H1 (cell line): ENCODE measurements at regions not wholly inside any gene's neighbourhood (a gene's known extent, or its start where the extent isn't known, plus 50 kb on each side); places are given as distances from the start of the nearest gene placed in this dataset.
"Not testable (repeated sequence)": the region's sequence is repeated elsewhere in the genome, so short reads cannot be mapped to it uniquely, and the experiment has no call there.

Source experiments
- CTCF ChIA-PET: fragments of 300-600 bp; sonication (Branson Sonifier 250); formaldehyde crosslinking; loops from one replicate; lab custom pipeline; 2021; ENCODE audit not compliant: partially characterized antibody; lab: Charles Lee
- POLR2A ChIA-PET: fragments of 300-600 bp; sonication (Branson Sonifier 250); formaldehyde crosslinking; loops from one replicate; lab custom pipeline; 2021; ENCODE audit warnings: inconsistent platforms; ENCODE audit not compliant: partially characterized antibody; lab: Charles Lee
- DNase-seq, 2 experiments: peaks; one replicate each; pipeline versions ENCODE4 v3.0.0 to v3.0.0-alpha.2; 2010 to 2022; ENCODE audit warnings: low spot score in 2 of 2, low read depth in 1 of 2, mixed read lengths in 1 of 2
- FAIRE-seq: peaks from 2 replicates; lab custom pipeline; 2011; peaks lifted over from hg19 to GRCh38; lab: Jason Lieb, UNC
- H2AFZ ChIP-seq: 2 replicates; pipeline ENCODE4 v1.8.1; 2012; ENCODE audit warnings: low read length, inconsistent platforms
- H2AK5ac ChIP-seq: 2 replicates; pipeline ENCODE4 v1.6.1; 2013; ENCODE audit warnings: low read depth, low read length
- H2BK120ac ChIP-seq: replicated peaks from 2 replicates; pipeline ENCODE3; 2013; ENCODE audit warnings: low read depth, low read length, inconsistent platforms
- H2BK12ac ChIP-seq: 2 replicates; pipeline ENCODE4 v1.6.1; 2013; ENCODE audit warnings: low read depth, low read length
- H2BK15ac ChIP-seq: 2 replicates; pipeline ENCODE4 v1.6.1; 2013; ENCODE audit warnings: low read length
- H2BK20ac ChIP-seq: 2 replicates; pipeline ENCODE4 v1.6.1; 2013; ENCODE audit warnings: low read length
- H2BK5ac ChIP-seq: 2 replicates; pipeline ENCODE4 v1.6.1; 2013; ENCODE audit warnings: low read depth, low read length
- H3K14ac ChIP-seq: 2 replicates; pipeline ENCODE4 v1.6.1; 2013; ENCODE audit warnings: inconsistent platforms; ENCODE audit not compliant: insufficient read length
- H3K18ac ChIP-seq: 2 replicates; pipeline ENCODE4 v1.6.1; 2013; ENCODE audit warnings: low read length; ENCODE audit errors: extremely low read depth
- H3K23ac ChIP-seq: 2 replicates; pipeline ENCODE4 v1.6.1; 2013; ENCODE audit warnings: inconsistent platforms; ENCODE audit not compliant: insufficient read length
- H3K23me2 ChIP-seq: 2 replicates; pipeline ENCODE4 v1.6.1; 2013; ENCODE audit warnings: low read depth, low read length
- H3K27ac ChIP-seq: 2 replicates; pipeline ENCODE4 v1.6.1; 2011; ENCODE audit warnings: low read depth, low read length, inconsistent platforms
- H3K27me3 ChIP-seq, 4 experiments: replicated peaks in 1 of 4; 1 replicate in 1 of 4; 2 replicates in 3 of 4; pipeline versions ENCODE4 v1.6.1 to v1.8.1; 2011 to 2013; ENCODE audit warnings: low read length in 3 of 4, mild to moderate bottlenecking in 3 of 4, inconsistent platforms in 2 of 4, mixed read lengths in 2 of 4, moderate library complexity in 1 of 4; ENCODE audit not compliant: control insufficient read depth in 3 of 4, insufficient read depth in 3 of 4; ENCODE audit errors: extremely low read depth in 1 of 4
- H3K36me3 ChIP-seq, 4 experiments: 2 replicates each; pipeline versions ENCODE4 v1.6.1 to v1.8.1; 2011 to 2013; ENCODE audit warnings: mild to moderate bottlenecking in 4 of 4, low read length in 3 of 4, moderate library complexity in 2 of 4, control low read depth in 1 of 4, inconsistent platforms in 1 of 4; ENCODE audit not compliant: insufficient read depth in 4 of 4, control insufficient read depth in 2 of 4
- H3K4ac ChIP-seq: replicated peaks from 2 replicates; pipeline ENCODE3; 2013; ENCODE audit warnings: low read length, low read depth, mixed read lengths, inconsistent platforms; ENCODE audit not compliant: insufficient read length
- H3K4me1 ChIP-seq, 4 experiments: replicated peaks in 1 of 4; 1 replicate in 1 of 4; 2 replicates in 3 of 4; pipeline versions ENCODE4 v1.6.1 to v1.8.1; 2011 to 2013; ENCODE audit warnings: low read length in 3 of 4, inconsistent platforms in 2 of 4, mixed read lengths in 1 of 4; ENCODE audit not compliant: insufficient read depth in 4 of 4, control insufficient read depth in 3 of 4
- H3K4me2 ChIP-seq, 2 experiments: 2 replicates each; pipeline versions ENCODE4 v1.6.1 to v1.8.1; 2011 to 2013; ENCODE audit warnings: low read depth in 2 of 2, low read length in 2 of 2, control low read depth in 1 of 2, inconsistent platforms in 1 of 2, mild to moderate bottlenecking in 1 of 2; ENCODE audit not compliant: insufficient read depth in 1 of 2
- H3K4me3 ChIP-seq, 4 experiments: fragments of 200-600, 300-600 bp in 1 of 4; sonication (generic), shearing (Covaris generic), sonication (Bioruptor Twin) in 1 of 4; 2 replicates each; pipeline versions ENCODE4 v1.5.1 to v1.8.1; 2011 to 2016; ENCODE audit warnings: low read length in 4 of 4, low read depth in 3 of 4, control low read depth in 2 of 4, inconsistent platforms in 2 of 4, mild to moderate bottlenecking in 2 of 4, mixed read lengths in 1 of 4, moderate library complexity in 1 of 4; ENCODE audit not compliant: insufficient read depth in 2 of 4; ENCODE audit errors: extremely low read depth in 1 of 4
- H3K56ac ChIP-seq: replicated peaks from 2 replicates; pipeline ENCODE3; 2013; ENCODE audit warnings: low read depth, mild to moderate bottlenecking, mixed read lengths, low read length, inconsistent platforms; ENCODE audit not compliant: insufficient read length
- H3K79me1 ChIP-seq: 2 replicates; pipeline ENCODE4 v1.6.1; 2013; ENCODE audit warnings: low read depth, low read length, control low read depth
- H3K79me2 ChIP-seq, 2 experiments: 2 replicates each; pipeline versions ENCODE4 v1.6.1 to v1.8.1; 2012 to 2013; ENCODE audit warnings: low read length in 2 of 2, mild to moderate bottlenecking in 2 of 2, inconsistent platforms in 1 of 2; ENCODE audit not compliant: insufficient read depth in 2 of 2, control insufficient read depth in 1 of 2
- H3K9ac ChIP-seq, 4 experiments: replicated peaks in 1 of 4; 1 replicate in 1 of 4; 2 replicates in 3 of 4; pipeline versions ENCODE4 v1.6.1 to v1.8.1; 2011 to 2013; ENCODE audit warnings: low read depth in 3 of 4, low read length in 3 of 4, control low read depth in 2 of 4, mild to moderate bottlenecking in 2 of 4, moderate library complexity in 2 of 4, inconsistent platforms in 1 of 4; ENCODE audit errors: extremely low read depth in 1 of 4
- H3K9me3 ChIP-seq, 2 experiments: 2 replicates each; pipeline versions ENCODE4 v1.6.1 to v1.8.1; 2012 to 2013; ENCODE audit warnings: mild to moderate bottlenecking in 2 of 2, moderate library complexity in 2 of 2, control low read depth in 1 of 2, inconsistent platforms in 1 of 2, low read depth in 1 of 2, low read length in 1 of 2, mixed read lengths in 1 of 2; ENCODE audit not compliant: insufficient read depth in 2 of 2
- H4K20me1 ChIP-seq, 2 experiments: replicated peaks in 1 of 2; 2 replicates each; pipeline versions ENCODE3 to v1.8.1; 2011 to 2013; ENCODE audit warnings: inconsistent platforms in 2 of 2, low read length in 2 of 2, mild to moderate bottlenecking in 1 of 2; ENCODE audit not compliant: insufficient read depth in 2 of 2, control insufficient read depth in 1 of 2
- H4K5ac ChIP-seq: 2 replicates; pipeline ENCODE4 v1.6.1; 2013; ENCODE audit warnings: low read length, low read depth, mixed read lengths, inconsistent platforms; ENCODE audit not compliant: insufficient read length
- H4K8ac ChIP-seq: 2 replicates; pipeline ENCODE4 v1.8.0; 2013; ENCODE audit warnings: mild to moderate bottlenecking, moderate library complexity, low read length, inconsistent platforms; ENCODE audit not compliant: insufficient read depth; ENCODE audit errors: extremely low read depth
- H4K91ac ChIP-seq: replicated peaks from 2 replicates; pipeline ENCODE3; 2013; ENCODE audit warnings: low read length, mixed read lengths, inconsistent platforms; ENCODE audit not compliant: insufficient read length
- WGBS, 2 experiments: shearing (Covaris generic) in 1 of 2; methylation state at CpG; one replicate each; pipeline versions ENCODE4 v1.1.6 to v1.1.7; 2013 to 2015; ENCODE audit warnings: low lambda C conversion rate in 2 of 2, mixed read lengths in 2 of 2, inconsistent platforms in 1 of 2, low coverage in 1 of 2, missing lambda C conversion rate in 1 of 2; ENCODE audit not compliant: insufficient replicate concordance in 2 of 2, insufficient coverage in 1 of 2, insufficient read length in 1 of 2; ENCODE audit errors: extremely low coverage in 1 of 2, missing lambda C conversion rate in 1 of 2; 5-methylcytosine and 5-hydroxymethylcytosine counted together

DNA sequence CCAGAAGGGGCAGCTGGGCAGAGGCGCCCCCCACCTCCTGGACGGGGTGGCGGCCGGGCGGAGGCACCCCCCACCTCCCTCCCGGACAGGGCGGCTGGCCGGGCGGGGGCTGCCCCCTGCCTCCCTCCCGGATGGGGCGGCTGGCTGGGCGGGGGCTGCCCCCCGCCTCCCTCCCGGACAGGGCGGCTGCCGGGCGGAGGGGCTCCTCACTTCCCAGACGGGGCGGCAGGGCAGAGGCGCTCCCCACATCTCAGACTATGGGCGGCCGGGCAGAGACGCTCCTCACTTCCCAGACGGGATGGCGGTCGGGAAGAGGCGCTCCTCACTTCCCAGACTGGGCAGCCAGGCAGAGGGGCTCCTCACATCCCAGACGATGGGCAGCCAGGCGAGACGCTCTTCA is 93.0 kb downstream of the TMEM168 start:
- H3K27ac ChIP-seq, H3K18ac ChIP-seq, H3K79me2 ChIP-seq, H3K9me3 ChIP-seq, H3K9ac ChIP-seq, POLR2A ChIA-PET, H3K4me3 ChIP-seq, CTCF ChIA-PET, H2BK15ac ChIP-seq, H3K14ac ChIP-seq, H2BK5ac ChIP-seq, H4K20me1 ChIP-seq, H3K23ac ChIP-seq, H3K79me1 ChIP-seq, H2AFZ ChIP-seq, H2AK5ac ChIP-seq, H3K4ac ChIP-seq, H3K27me3 ChIP-seq, H3K56ac ChIP-seq, H4K5ac ChIP-seq, H3K23me2 ChIP-seq, FAIRE-seq, DNase-seq, H3K4me1 ChIP-seq, H2BK12ac ChIP-seq, H4K8ac ChIP-seq, H3K36me3 ChIP-seq, H2BK120ac ChIP-seq, H4K91ac ChIP-seq, H2BK20ac ChIP-seq, H3K4me2 ChIP-seq: not testable (repeated sequence)
- 100% methylated on average over 6 of the region's 30 CpGs; no CpG with 5 or more reads in 1 of the 2 experiments for WGBS, 2 experiments
